H1 (cell line): ENCODE measurements at regions not wholly inside any gene's neighbourhood (a gene's known extent, or its start where the extent isn't known, plus 50 kb on each side); places are given as distances from the start of the nearest gene placed in this dataset.
"Not testable (repeated sequence)": the region's sequence is repeated elsewhere in the genome, so short reads cannot be mapped to it uniquely, and the experiment has no call there.

ENCODE experiments used
- EP300 ChIP-seq, 2 experiments: IDR thresholded peaks; 1 replicate in 1 of 2; 2 replicates in 1 of 2; pipeline ENCODE4 v1.6.1; 2011 to 2012; ENCODE audit warnings: low read depth in 2 of 2, low read length in 2 of 2, mild to moderate bottlenecking in 2 of 2, borderline replicate concordance in 1 of 2, inconsistent platforms in 1 of 2, moderate library complexity in 1 of 2
- EZH2 ChIP-seq: fragments of 200-600 bp; sonication (generic); IDR thresholded peaks from 2 replicates; pipeline ENCODE4 v1.7.1; 2012; ENCODE audit warnings: low read depth, mild to moderate bottlenecking, moderate library complexity, low read length, inconsistent platforms; ENCODE audit not compliant: severe bottlenecking
- HDAC2 ChIP-seq, 2 experiments: fragments of 300-600 bp in 1 of 2; sonication (generic) in 1 of 2; IDR thresholded peaks; 2 replicates each; pipeline ENCODE4 v1.6.1; 2011 to 2012; ENCODE audit warnings: low read depth in 2 of 2, low read length in 2 of 2, mild to moderate bottlenecking in 2 of 2, moderate library complexity in 2 of 2, borderline replicate concordance in 1 of 2, inconsistent platforms in 1 of 2
- PHF8 ChIP-seq: fragments of 200-600 bp; sonication (generic); conservative IDR thresholded peaks from 2 replicates; pipeline ENCODE4 v1.7.1; 2012; ENCODE audit warnings: low read depth, mild to moderate bottlenecking, inconsistent platforms, low read length, moderate library complexity
- RAD21 ChIP-seq, 2 experiments: IDR thresholded peaks in 1 of 2; conservative IDR thresholded peaks in 1 of 2; 2 replicates each; pipeline ENCODE4 v1.6.1; 2011; ENCODE audit warnings: low read depth in 2 of 2, low read length in 2 of 2, improper control_type of control experiment in 1 of 2, inconsistent platforms in 1 of 2, mild to moderate bottlenecking in 1 of 2, moderate library complexity in 1 of 2
- RNF2 ChIP-seq: fragments of 200-900, 300-1000 bp; sonication (generic); IDR thresholded peaks from 2 replicates; pipeline ENCODE4 v1.7.1; 2016; ENCODE audit warnings: borderline replicate concordance, low read depth, mild to moderate bottlenecking, antibody characterized with exemption, low read length; ENCODE audit not compliant: poor library complexity, severe bottlenecking; ENCODE audit errors: missing control alignments
- SIX5 ChIP-seq: IDR thresholded peaks from 2 replicates; pipeline ENCODE4 v1.6.1; 2011; ENCODE audit warnings: mild to moderate bottlenecking, low read depth, low read length
- SP1 ChIP-seq: IDR thresholded peaks from 2 replicates; pipeline ENCODE4 v1.6.1; 2011; ENCODE audit warnings: low read depth, low read length
- SRF ChIP-seq: IDR thresholded peaks from 2 replicates; pipeline ENCODE4 v1.6.1; 2011; ENCODE audit warnings: mild to moderate bottlenecking, low read depth, low read length, moderate library complexity
- SUZ12 ChIP-seq: fragments of 200-600 bp; sonication (generic); IDR thresholded peaks from 2 replicates; pipeline ENCODE4 v1.6.1; 2012; ENCODE audit warnings: mild to moderate bottlenecking, inconsistent platforms, low read length, moderate library complexity, mixed read lengths
- TCF12 ChIP-seq: IDR thresholded peaks from 2 replicates; pipeline ENCODE4 v1.6.1; 2011; ENCODE audit warnings: low read depth, mild to moderate bottlenecking, low read length
- TEAD4 ChIP-seq: IDR thresholded peaks from 2 replicates; pipeline ENCODE4 v1.6.1; 2012; ENCODE audit warnings: low read depth, low read length, inconsistent platforms, mixed read lengths
- YY1 ChIP-seq: IDR thresholded peaks from 2 replicates; pipeline ENCODE4 v1.6.1; 2011; ENCODE audit warnings: low read depth, mild to moderate bottlenecking, low read length
- TF ChIP-seq, protein P1 (sequence below), 3 experiments: IDR thresholded peaks; 1 replicate in 2 of 3; 2 replicates in 1 of 3; pipeline versions ENCODE4 v1.5.1 to v1.6.1; 2011; ENCODE audit warnings: low read length in 3 of 3, mild to moderate bottlenecking in 3 of 3, inconsistent platforms in 2 of 3, low read depth in 1 of 3, moderate library complexity in 1 of 3; ENCODE audit not compliant: insufficient read depth in 1 of 3; ENCODE audit errors: control extremely low read depth in 1 of 3

DNA sequence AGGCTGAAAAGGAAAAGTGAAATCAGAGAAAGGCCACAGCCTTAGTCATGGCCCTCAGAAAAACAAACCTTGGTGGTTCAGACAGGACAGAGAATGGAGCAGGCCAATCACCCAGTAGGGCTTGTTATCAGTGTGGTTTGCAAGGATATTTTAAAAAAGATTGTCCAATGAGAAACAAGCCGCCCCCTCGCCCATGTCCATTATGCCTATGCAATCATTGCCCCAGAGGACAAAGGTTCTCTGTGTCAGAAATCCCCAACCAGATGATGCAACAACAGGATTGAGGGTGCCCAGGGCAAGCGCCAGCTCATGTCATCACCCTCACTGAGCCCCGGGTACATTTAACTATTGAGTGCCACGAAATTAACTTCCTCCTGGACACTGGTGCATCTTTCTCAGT is 326.7 kb downstream of the SRGAP2C start:
- TF ChIP-seq, protein P1, sequence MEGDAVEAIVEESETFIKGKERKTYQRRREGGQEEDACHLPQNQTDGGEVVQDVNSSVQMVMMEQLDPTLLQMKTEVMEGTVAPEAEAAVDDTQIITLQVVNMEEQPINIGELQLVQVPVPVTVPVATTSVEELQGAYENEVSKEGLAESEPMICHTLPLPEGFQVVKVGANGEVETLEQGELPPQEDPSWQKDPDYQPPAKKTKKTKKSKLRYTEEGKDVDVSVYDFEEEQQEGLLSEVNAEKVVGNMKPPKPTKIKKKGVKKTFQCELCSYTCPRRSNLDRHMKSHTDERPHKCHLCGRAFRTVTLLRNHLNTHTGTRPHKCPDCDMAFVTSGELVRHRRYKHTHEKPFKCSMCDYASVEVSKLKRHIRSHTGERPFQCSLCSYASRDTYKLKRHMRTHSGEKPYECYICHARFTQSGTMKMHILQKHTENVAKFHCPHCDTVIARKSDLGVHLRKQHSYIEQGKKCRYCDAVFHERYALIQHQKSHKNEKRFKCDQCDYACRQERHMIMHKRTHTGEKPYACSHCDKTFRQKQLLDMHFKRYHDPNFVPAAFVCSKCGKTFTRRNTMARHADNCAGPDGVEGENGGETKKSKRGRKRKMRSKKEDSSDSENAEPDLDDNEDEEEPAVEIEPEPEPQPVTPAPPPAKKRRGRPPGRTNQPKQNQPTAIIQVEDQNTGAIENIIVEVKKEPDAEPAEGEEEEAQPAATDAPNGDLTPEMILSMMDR (IDR thresholded peaks at IDR 0.05; ENCODE audit: control extremely low read depth in 1 of 3, insufficient read depth in 1 of 3, low read depth in 1 of 3, low read length in 3 of 3) = not testable (repeated sequence)
- not testable (repeated sequence) for TF ChIP-seq YY1; EZH2; RAD21 (IDR thresholded peaks at IDR 0.05 in 1 of 2, conservative IDR thresholded peaks at IDR 0.05 in 1 of 2; ENCODE audit: low read depth in 2 of 2, low read length in 2 of 2); RNF2; SUZ12; SP1; EP300 (IDR thresholded peaks at IDR 0.05; ENCODE audit: borderline replicate concordance in 1 of 2, low read depth in 2 of 2, low read length in 2 of 2); TCF12; PHF8; HDAC2 (IDR thresholded peaks at IDR 0.05; ENCODE audit: borderline replicate concordance in 1 of 2, low read depth in 2 of 2, low read length in 2 of 2); TEAD4; SRF; SIX5
